ENCODE measurements at regions not wholly inside any gene's neighbourhood (a gene's known extent, or its start where the extent isn't known, plus 50 kb on each side); places are given as distances from the start of the nearest gene placed in this dataset.

- TF ChIP-seq POLR2A (IDR thresholded peaks at IDR 0.05; ENCODE audit: extremely low read depth, insufficient read length) (no peak), CTCF (IDR thresholded peaks at IDR 0.05; ENCODE audit: low read depth, low read length) (no peak)
Observed at GRCh38 chr2:209368406-209368805, 55.4 kb upstream of the MAP2 start.

Measured in NB4 (cell line).